Keratinocyte (primary cell): ENCODE measurements at regions not wholly inside any gene's neighbourhood (a gene's known extent, or its start where the extent isn't known, plus 50 kb on each side); places are given as distances from the start of the nearest gene placed in this dataset.

Source experiments
- DNase-seq: peaks from one replicate; pipeline ENCODE4 v3.0.0-alpha.2; 2011; ENCODE audit warnings: low read depth, missing footprints, low spot score
- FAIRE-seq: peaks from 2 replicates; lab custom pipeline; 2011; peaks lifted over from hg19 to GRCh38; lab: Jason Lieb, UNC
- H2AFZ ChIP-seq: 2 replicates; pipeline ENCODE4 v1.6.0; 2012; ENCODE audit warnings: low read length, control low read depth, inconsistent platforms; ENCODE audit not compliant: control insufficient read depth
- H3K27ac ChIP-seq: 2 replicates; pipeline ENCODE4 v1.5.1; 2011; ENCODE audit warnings: low read length; ENCODE audit not compliant: control insufficient read depth, insufficient read depth
- H3K27me3 ChIP-seq: 3 replicates; pipeline ENCODE4 v1.6.0; 2011; ENCODE audit warnings: low read length; ENCODE audit not compliant: control insufficient read depth, insufficient read depth; ENCODE audit errors: extremely low read depth
- H3K36me3 ChIP-seq, 2 experiments: 2 replicates in 1 of 2; 3 replicates in 1 of 2; pipeline ENCODE4 v1.5.1; 2011; ENCODE audit warnings: low read length in 2 of 2, mild to moderate bottlenecking in 1 of 2; ENCODE audit not compliant: control insufficient read depth in 2 of 2, insufficient read depth in 2 of 2; ENCODE audit errors: extremely low read depth in 1 of 2
- H3K4me1 ChIP-seq: 3 replicates; pipeline ENCODE4 v1.5.1; 2011; ENCODE audit warnings: low read length; ENCODE audit not compliant: control insufficient read depth, insufficient read depth; ENCODE audit errors: extremely low read depth
- H3K4me2 ChIP-seq: 3 replicates; pipeline ENCODE4 v1.6.0; 2011; ENCODE audit warnings: low read depth, low read length; ENCODE audit not compliant: control insufficient read depth, insufficient read depth; ENCODE audit errors: extremely low read depth
- H3K4me3 ChIP-seq, 3 experiments: fragments of 200-600 bp in 1 of 3; sonication (generic) in 1 of 3; 2 replicates in 2 of 3; 3 replicates in 1 of 3; pipeline ENCODE4 v1.5.1; 2011 to 2016; ENCODE audit warnings: low read length in 3 of 3, mild to moderate bottlenecking in 3 of 3, control low read depth in 2 of 3, inconsistent platforms in 1 of 3, low read depth in 1 of 3, mixed read lengths in 1 of 3, mixed run types in 1 of 3, moderate library complexity in 1 of 3; ENCODE audit not compliant: control insufficient read depth in 2 of 3, insufficient read depth in 2 of 3; ENCODE audit errors: extremely low read depth in 1 of 3
- H3K79me2 ChIP-seq: 2 replicates; pipeline ENCODE4 v1.6.0; 2012; ENCODE audit warnings: low read length; ENCODE audit not compliant: control insufficient read depth, insufficient read depth
- H3K9ac ChIP-seq: 3 replicates; pipeline ENCODE4 v1.6.0; 2011; ENCODE audit warnings: low read length; ENCODE audit not compliant: control insufficient read depth, insufficient read depth; ENCODE audit errors: extremely low read depth
- H3K9me1 ChIP-seq: 3 replicates; pipeline ENCODE4 v1.6.0; 2011; ENCODE audit warnings: low read length; ENCODE audit not compliant: control insufficient read depth, insufficient read depth; ENCODE audit errors: extremely low read depth
- H3K9me3 ChIP-seq: 2 replicates; pipeline ENCODE4 v1.5.1; 2012; ENCODE audit warnings: low read depth, low read length; ENCODE audit not compliant: control insufficient read depth
- H4K20me1 ChIP-seq: 3 replicates; pipeline ENCODE4 v1.6.0; 2011; ENCODE audit warnings: low read length; ENCODE audit not compliant: control insufficient read depth, insufficient read depth; ENCODE audit errors: extremely low read depth
- EZH2 ChIP-seq: IDR thresholded peaks from one replicate; pipeline ENCODE4 v1.6.1; 2012; ENCODE audit warnings: inconsistent platforms, mild to moderate bottlenecking, low read length, moderate library complexity
- dilution Hi-C: fragments of 300-500 bp; cut with MboI; formaldehyde crosslinking; loops from one replicate; pipeline ENCODE4 v1.7.0; 2020; ENCODE audit warnings: low sequenced_read_pairs; ENCODE audit not compliant: extremely low pct_ligation_motif_present
- TF ChIP-seq, protein P1 (sequence below), 3 experiments: IDR thresholded peaks in 1 of 3; conservative IDR thresholded peaks in 1 of 3; optimal IDR thresholded peaks in 1 of 3; 2 replicates in 2 of 3; 3 replicates in 1 of 3; pipeline versions ENCODE3 to v1.5.1; 2011; ENCODE audit warnings: low read length in 3 of 3, mild to moderate bottlenecking in 3 of 3, moderate library complexity in 2 of 3, control low read depth in 1 of 3, inconsistent platforms in 1 of 3; ENCODE audit not compliant: insufficient read depth in 2 of 3; ENCODE audit errors: extremely low read depth in 1 of 3

DNA sequence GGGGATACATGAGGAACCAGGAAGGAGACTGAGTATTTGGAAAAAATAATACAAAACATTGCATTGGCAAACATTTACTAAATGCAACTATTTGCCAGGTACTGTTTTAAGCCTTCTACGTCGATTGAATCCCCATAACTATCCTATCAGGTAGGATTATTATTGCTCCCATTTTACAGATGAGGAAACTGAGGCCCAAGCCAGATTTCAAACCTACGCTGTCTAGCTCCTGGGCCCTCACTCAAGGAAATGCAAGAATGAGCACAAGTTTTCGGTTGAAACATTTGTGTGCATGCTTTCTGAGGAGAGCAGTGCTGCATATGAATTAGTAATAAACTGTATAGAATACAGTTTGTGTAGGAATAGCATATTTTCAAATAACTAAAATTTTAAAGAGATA is 206.7 kb downstream of the CEP135 start:
- Histone ChIP-seq H2AFZ (no peak overlapping the region), H3K9me3 (no peaks in the 10 kb centered on the region), H3K4me2 (no peak overlapping the region), H3K9me1 (no peaks in the 10 kb centered on the region), H3K27me3 (no peaks in the 10 kb centered on the region), H3K4me1 (no peaks in the 10 kb centered on the region), H3K36me3 (no peaks in the 10 kb centered on the region), H3K9ac (no peak overlapping the region), H3K27ac (no peak overlapping the region), H4K20me1 (no peaks in the 10 kb centered on the region), H3K79me2 (no peaks in the 10 kb centered on the region), H3K4me3 (no peak overlapping the region)
- FAIRE-seq = no peak
- DNase-seq = no peak
- no peak for TF ChIP-seq EZH2
- TF ChIP-seq, protein P1, sequence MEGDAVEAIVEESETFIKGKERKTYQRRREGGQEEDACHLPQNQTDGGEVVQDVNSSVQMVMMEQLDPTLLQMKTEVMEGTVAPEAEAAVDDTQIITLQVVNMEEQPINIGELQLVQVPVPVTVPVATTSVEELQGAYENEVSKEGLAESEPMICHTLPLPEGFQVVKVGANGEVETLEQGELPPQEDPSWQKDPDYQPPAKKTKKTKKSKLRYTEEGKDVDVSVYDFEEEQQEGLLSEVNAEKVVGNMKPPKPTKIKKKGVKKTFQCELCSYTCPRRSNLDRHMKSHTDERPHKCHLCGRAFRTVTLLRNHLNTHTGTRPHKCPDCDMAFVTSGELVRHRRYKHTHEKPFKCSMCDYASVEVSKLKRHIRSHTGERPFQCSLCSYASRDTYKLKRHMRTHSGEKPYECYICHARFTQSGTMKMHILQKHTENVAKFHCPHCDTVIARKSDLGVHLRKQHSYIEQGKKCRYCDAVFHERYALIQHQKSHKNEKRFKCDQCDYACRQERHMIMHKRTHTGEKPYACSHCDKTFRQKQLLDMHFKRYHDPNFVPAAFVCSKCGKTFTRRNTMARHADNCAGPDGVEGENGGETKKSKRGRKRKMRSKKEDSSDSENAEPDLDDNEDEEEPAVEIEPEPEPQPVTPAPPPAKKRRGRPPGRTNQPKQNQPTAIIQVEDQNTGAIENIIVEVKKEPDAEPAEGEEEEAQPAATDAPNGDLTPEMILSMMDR (optimal IDR thresholded peaks at IDR 0.05 in 1 of 3, IDR thresholded peaks at IDR 0.05 in 1 of 3, conservative IDR thresholded peaks at IDR 0.05 in 1 of 3; ENCODE audit: extremely low read depth in 1 of 3, insufficient read depth in 2 of 3, low read length in 3 of 3) = no peak
- dilution Hi-C loops = no loop called here

DNA sequence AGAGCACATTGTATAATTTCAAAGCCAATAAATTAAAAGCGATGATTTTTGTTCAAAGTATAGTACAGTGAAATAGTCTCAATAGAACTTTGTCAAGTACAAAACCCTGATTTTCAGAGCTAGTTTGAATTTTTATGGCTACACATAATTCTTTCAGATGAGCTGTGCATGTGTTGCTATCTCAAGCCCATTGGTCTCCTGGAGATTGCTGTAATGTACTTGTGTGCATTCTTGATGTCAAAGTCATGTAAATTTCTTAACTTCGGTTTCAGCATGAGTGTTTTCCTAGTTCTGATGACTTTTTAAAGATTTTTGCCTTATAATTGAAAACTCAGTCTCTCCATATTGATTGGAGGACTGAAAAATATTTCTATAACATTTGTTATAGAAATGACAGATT is 200.8 kb downstream of the CEP135 start:
- FAIRE-seq (no peak), DNase-seq (no peak)
- no peaks in the 10 kb centered on the region for H3K27me3 ChIP-seq
- H3K27ac ChIP-seq = no peak overlapping the region
- H3K4me3 ChIP-seq = no peak overlapping the region
- H3K9ac ChIP-seq = no peak overlapping the region
- H3K9me1 ChIP-seq = no peaks in the 10 kb centered on the region
- no peak overlapping the region for H2AFZ ChIP-seq
- H3K36me3 ChIP-seq = no peaks in the 10 kb centered on the region
- dilution Hi-C loops = no loop called here
- H3K9me3 ChIP-seq = no peaks in the 10 kb centered on the region
- no peak overlapping the region for H3K4me2 ChIP-seq
- H3K79me2 ChIP-seq = no peaks in the 10 kb centered on the region
- H4K20me1 ChIP-seq = no peaks in the 10 kb centered on the region
- H3K4me1 ChIP-seq = no peaks in the 10 kb centered on the region
- no peak for TF ChIP-seq EZH2
- TF ChIP-seq, protein P1 (optimal IDR thresholded peaks at IDR 0.05 in 1 of 3, IDR thresholded peaks at IDR 0.05 in 1 of 3, conservative IDR thresholded peaks at IDR 0.05 in 1 of 3; ENCODE audit: extremely low read depth in 1 of 3, insufficient read depth in 2 of 3, low read length in 3 of 3) = no peak
